Activated T-cell treated with anti-CD3 and anti-CD28 coated beads, Interleukin-2, amount 50 U/mL, for 72 hours (primary cell): ENCODE measurements at regions not wholly inside any gene's neighbourhood (a gene's known extent, or its start where the extent isn't known, plus 50 kb on each side); places are given as distances from the start of the nearest gene placed in this dataset.
"Not testable (repeated sequence)": the region's sequence is repeated elsewhere in the genome, so short reads cannot be mapped to it uniquely, and the experiment has no call there.

Source experiments
- ATAC-seq, 2 donors: fragments of 150-1000 bp; cut with Tn5 transposase; replicated peaks in 1 of 2; 2 replicates each; pipeline ENCODE4 v1.10.0; 2021; ENCODE audit warnings: moderate library complexity in 2 of 2, mild to moderate bottlenecking in 1 of 2
- DNase-seq, 2 donors: peaks; one replicate each; pipeline ENCODE4 v3.0.0; 2021 to 2022; ENCODE audit warnings: mixed read lengths in 1 of 2
- H3K27ac Mint-ChIP-seq: one replicate; pipeline ENCODE4 v1.8.0; 2022; ENCODE audit warnings: mild to moderate bottlenecking, moderate library complexity, mixed read lengths
- H3K27me3 Mint-ChIP-seq: one replicate; pipeline ENCODE4 v1.8.0; 2022; ENCODE audit warnings: low read depth, mixed read lengths
- H3K36me3 Mint-ChIP-seq, 2 donors: one replicate each; pipeline ENCODE4 v1.8.0; 2022; ENCODE audit warnings: mixed read lengths in 2 of 2, mild to moderate bottlenecking in 1 of 2; ENCODE audit not compliant: insufficient read depth in 2 of 2
- H3K4me1 Mint-ChIP-seq: one replicate; pipeline ENCODE4 v1.8.0; 2022; ENCODE audit warnings: low read depth, mixed read lengths
- H3K4me3 Mint-ChIP-seq, 2 donors: one replicate each; pipeline ENCODE4 v1.8.0; 2022; ENCODE audit warnings: mild to moderate bottlenecking in 2 of 2, mixed read lengths in 2 of 2, moderate library complexity in 2 of 2
- H3K9me3 Mint-ChIP-seq, 2 donors: one replicate each; pipeline ENCODE4 v1.8.0; 2022; ENCODE audit warnings: mixed read lengths in 2 of 2

- no peak for ATAC-seq
- Mint-ChIP-seq H3K9me3 (peaks cover 2 to 8% of the 10 kb centered on the region in 2 donors), H3K36me3 (peaks cover 0 to 4% of the 10 kb centered on the region in 2 donors), H3K27me3 (peaks cover 19% of the 10 kb centered on the region), H3K4me3 (no peak overlapping the region), H3K27ac (no peak overlapping the region), H3K4me1 (no peaks in the 10 kb centered on the region)
- DNase-seq, result no peak
Measured at GRCh38 chr5:148750614-148751013, 75.8 kb upstream of the ADRB2 start.

DNA sequence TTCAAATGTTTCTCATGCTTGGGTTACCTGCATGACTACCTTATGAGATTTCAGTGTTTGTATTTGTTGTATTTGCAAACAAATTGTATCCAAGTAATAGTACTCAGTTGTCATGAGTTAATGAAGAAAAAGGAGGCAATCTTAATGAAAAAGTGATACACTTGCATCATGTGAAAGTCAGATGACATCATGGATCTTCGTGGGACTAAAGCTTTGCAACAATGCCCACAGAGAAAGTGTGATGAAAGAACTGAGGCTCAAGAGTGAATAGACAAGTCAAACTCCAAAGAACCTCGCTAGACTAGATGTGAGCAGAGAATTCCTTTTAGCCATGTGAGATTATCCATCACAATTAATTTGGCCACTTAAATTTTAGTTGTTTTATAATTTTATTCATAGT lies 75.4 kb upstream of the ADRB2 start:
- Mint-ChIP-seq H3K36me3 (peaks cover 0 to 4% of the 10 kb centered on the region in 2 donors), H3K9me3 (peaks cover 2 to 10% of the 10 kb centered on the region in 2 donors), H3K4me3 (no peak overlapping the region), H3K4me1 (no peaks in the 10 kb centered on the region), H3K27ac (no peak overlapping the region), H3K27me3 (peaks cover 22% of the 10 kb centered on the region)
- no peak for DNase-seq
- ATAC-seq, result no peak

DNA sequence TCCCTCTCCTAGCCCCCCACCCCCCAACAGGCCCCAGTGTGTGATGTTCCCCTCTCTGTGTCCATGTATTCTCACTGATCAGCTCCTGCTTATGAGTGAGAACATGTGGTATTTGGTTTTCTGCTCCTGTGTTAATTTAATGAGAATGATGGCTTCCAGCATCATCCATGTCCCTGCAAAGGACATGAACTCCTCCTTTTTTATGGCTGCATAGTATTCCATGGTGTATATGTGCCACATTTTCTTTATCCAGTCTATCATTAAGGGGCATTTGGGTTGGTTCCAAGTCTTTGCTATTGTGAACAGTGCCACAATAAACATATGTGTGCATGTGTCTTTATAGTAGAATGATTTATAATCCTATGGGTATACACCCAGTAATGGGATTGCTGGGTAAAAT lies 74.0 kb upstream of the ADRB2 start:
- H3K27me3 Mint-ChIP-seq, result peaks cover 28% of the 10 kb centered on the region
- H3K27ac Mint-ChIP-seq, H3K4me3 Mint-ChIP-seq, ATAC-seq, H3K4me1 Mint-ChIP-seq, DNase-seq, H3K36me3 Mint-ChIP-seq: not testable (repeated sequence)
- H3K9me3 Mint-ChIP-seq, result peaks cover 2 to 13% of the 10 kb centered on the region in 2 donors

DNA sequence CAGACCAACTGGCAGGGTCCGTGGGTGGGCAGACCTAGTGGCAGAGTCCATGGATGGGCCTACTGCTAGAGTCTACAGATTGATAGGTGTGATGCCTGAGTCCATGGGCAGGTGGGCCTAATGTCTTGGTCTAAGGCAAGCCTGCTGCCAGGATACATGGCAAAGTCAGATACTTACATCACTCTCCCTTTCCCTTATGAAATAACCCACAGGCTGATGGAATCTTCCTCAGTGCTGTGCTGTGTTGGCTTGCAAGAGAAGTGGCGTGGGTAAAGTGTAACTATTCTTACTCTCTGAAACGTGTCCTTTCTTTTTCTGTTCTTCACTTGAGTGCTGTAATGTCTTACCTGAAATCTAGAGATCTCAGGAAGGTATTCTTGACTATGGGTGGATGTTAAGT lies 67.3 kb upstream of the ADRB2 start:
- Mint-ChIP-seq H3K36me3 (peaks cover 3% of the 10 kb centered on the region in 2 donors), H3K27ac (no peak overlapping the region), H3K4me1 (no peaks in the 10 kb centered on the region), H3K27me3 (peaks cover 35% of the 10 kb centered on the region), H3K9me3 (peaks cover 0 to 8% of the 10 kb centered on the region in 2 donors), H3K4me3 (no peak overlapping the region)
- no peak for ATAC-seq
- no peak for DNase-seq

DNA sequence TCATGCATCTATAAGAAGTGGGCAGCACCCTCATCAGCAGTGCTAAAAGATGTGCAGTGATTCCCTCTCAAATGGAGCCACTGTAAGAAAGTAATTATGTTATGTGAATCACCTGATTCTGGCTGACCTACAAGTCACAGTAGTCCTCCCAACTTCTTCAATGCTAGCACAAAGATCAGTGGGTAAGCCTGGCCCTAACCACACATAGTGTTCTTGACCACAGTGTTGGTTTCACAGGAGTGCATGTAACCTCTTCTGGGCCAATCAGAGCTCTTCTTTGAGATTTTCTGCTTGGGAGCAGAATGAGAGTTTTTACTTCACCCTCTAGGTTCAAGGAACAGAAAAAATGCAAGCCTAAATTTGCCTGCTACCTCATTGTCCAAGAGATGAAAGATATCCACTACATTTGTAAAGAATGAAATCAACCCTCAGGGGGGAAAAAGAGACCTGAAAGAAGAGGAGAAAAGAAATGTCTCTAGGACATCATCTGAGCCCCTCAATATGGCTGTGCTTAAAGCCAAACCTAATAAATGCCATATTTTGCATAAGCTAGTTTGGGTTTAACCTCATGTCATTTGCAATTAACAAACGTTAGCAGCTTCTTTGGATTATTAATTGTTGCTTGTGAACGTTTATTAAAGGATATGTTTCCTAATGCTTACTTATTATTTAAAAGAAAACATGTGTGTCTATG lies 65.3 kb upstream of the ADRB2 start:
- peak; percentile 72 to 77 for ATAC-seq
- Mint-ChIP-seq H3K4me1 (no peaks in the 10 kb centered on the region), H3K36me3 (peaks cover 3% of the 10 kb centered on the region in 2 donors), H3K4me3 (no peak overlapping the region), H3K9me3 (peaks cover 0 to 3% of the 10 kb centered on the region in 2 donors), H3K27ac (no peak overlapping the region), H3K27me3 (peaks cover 37% of the 10 kb centered on the region)
- peak; percentile 8 to 13 for DNase-seq

- no peak for DNase-seq
- Mint-ChIP-seq H3K9me3 (no peaks in the 10 kb centered on the region), H3K36me3 (no peaks in the 10 kb centered on the region), H3K27ac (no peak overlapping the region), H3K4me3 (no peak overlapping the region), H3K27me3 (peaks cover 38% of the 10 kb centered on the region), H3K4me1 (peaks cover 9% of the 10 kb centered on the region)
- no peak for ATAC-seq
Measured at GRCh38 chr5:148763996-148764395, 62.4 kb upstream of the ADRB2 start.

DNA sequence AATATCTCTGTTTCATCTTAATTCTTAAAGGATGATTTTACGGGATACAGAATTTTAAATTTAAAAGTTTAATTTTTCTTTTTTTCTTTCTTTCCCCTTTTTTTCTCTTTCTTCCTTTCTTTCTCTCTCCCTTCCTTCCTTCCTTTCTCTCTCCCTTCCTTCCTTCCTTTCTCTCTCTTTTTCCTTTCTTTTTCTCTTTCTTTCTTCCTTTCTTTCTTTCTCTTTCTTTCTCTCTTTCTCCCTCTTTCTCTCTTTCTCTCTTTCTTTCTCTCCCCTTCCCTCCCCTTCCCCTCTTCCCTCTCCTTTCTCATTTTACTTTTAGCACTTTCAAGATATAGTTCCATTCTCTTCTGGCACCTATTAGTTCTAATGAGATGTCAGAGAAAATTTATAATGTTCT lies 61.4 kb upstream of the ADRB2 start:
- ATAC-seq, result no peak
- Mint-ChIP-seq H3K27me3 (peaks cover 36% of the 10 kb centered on the region), H3K9me3 (no peaks in the 10 kb centered on the region), H3K27ac (no peak overlapping the region), H3K4me3 (no peak overlapping the region), H3K4me1 (peaks cover 12% of the 10 kb centered on the region), H3K36me3 (no peaks in the 10 kb centered on the region)
- DNase-seq, result no peak

- Mint-ChIP-seq H3K27me3 (peaks cover 57% of the 10 kb centered on the region), H3K36me3 (no peaks in the 10 kb centered on the region), H3K9me3 (no peaks in the 10 kb centered on the region), H3K4me3 (no peak overlapping the region), H3K4me1 (peaks cover 13% of the 10 kb centered on the region), H3K27ac (no peak overlapping the region)
- no peak for DNase-seq
- no peak for ATAC-seq
Measured at GRCh38 chr5:148768806-148769415, 57.5 kb upstream of the ADRB2 start.

DNA sequence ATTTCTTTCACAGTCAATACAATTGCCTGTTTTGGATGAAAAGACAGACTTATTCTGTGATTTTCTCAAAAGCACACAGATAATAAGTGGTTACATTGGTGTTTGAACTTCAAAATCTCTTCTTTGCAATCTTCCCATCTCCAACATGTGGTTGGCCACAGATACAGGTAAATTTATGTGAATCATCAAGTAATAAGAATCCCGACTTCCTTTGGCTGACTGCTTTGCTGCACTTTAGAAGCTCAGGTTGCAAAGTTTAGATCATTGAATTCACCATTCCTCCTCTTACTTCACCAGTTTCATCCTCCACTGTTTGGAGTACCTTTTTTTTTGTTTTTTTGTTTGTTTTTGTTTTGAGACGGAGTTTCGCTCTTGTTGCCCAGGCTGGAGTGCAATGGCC lies 56.5 kb upstream of the ADRB2 start:
- DNase-seq (no peak), ATAC-seq (no peak)
- no peaks in the 10 kb centered on the region for H3K9me3 Mint-ChIP-seq
- H3K27ac Mint-ChIP-seq, result no peak overlapping the region
- H3K36me3 Mint-ChIP-seq, result no peaks in the 10 kb centered on the region
- H3K4me1 Mint-ChIP-seq, result peaks cover 13% of the 10 kb centered on the region
- peaks cover 68% of the 10 kb centered on the region for H3K27me3 Mint-ChIP-seq
- no peak overlapping the region for H3K4me3 Mint-ChIP-seq

- no peak overlapping the region for H3K27ac Mint-ChIP-seq
- ATAC-seq, result no peak
- H3K36me3 Mint-ChIP-seq, result no peaks in the 10 kb centered on the region
- peaks cover 53% of the 10 kb centered on the region for H3K27me3 Mint-ChIP-seq
- H3K4me1 Mint-ChIP-seq, result peaks cover 16% of the 10 kb centered on the region
- no peak for DNase-seq
- H3K4me3 Mint-ChIP-seq, result no peak overlapping the region
- H3K9me3 Mint-ChIP-seq, result peaks cover 2% of the 10 kb centered on the region in 2 donors
Measured at GRCh38 chr5:148774313-148774712, 52.1 kb upstream of the ADRB2 start.

DNA sequence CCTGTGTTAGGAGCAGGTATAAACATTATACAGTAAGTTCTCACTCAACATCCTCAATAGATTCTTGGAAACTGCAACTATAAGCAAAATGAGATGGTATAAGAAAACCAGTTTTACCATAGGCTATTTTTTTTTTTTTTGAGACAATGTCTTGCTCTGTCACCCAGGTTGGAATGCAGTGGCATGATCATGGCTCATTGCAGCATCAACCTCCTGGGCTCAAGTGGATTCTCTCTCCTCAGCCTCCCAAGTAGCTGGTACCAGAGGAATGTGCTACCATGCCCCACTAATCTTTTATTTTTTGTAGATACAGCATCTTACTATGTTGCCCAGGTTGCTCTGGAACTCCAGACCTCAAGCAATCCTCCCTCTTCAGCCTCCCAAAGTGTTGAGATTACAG lies 50.1 kb upstream of the ADRB2 start:
- H3K27me3 Mint-ChIP-seq, result peaks cover 52% of the 10 kb centered on the region
- no peaks in the 10 kb centered on the region for H3K36me3 Mint-ChIP-seq
- peaks cover 12% of the 10 kb centered on the region for H3K4me1 Mint-ChIP-seq
- H3K27ac Mint-ChIP-seq, result no peak overlapping the region
- peaks cover 2% of the 10 kb centered on the region in 2 donors for H3K9me3 Mint-ChIP-seq
- no peak overlapping the region for H3K4me3 Mint-ChIP-seq
- DNase-seq (no peak), ATAC-seq (no peak)
